Mesenchymal stem cell (in vitro differentiated cells and primary cell): ENCODE measurements at regions not wholly inside any gene's neighbourhood (a gene's known extent, or its start where the extent isn't known, plus 50 kb on each side); places are given as distances from the start of the nearest gene placed in this dataset.
A peak's percentile ranks its signal among the peaks of the same experiment; 100 is the strongest.
"Not testable (repeated sequence)": the region's sequence is repeated elsewhere in the genome, so short reads cannot be mapped to it uniquely, and the experiment has no call there.

Experiments used
- DNase-seq: peaks from one replicate; pipeline ENCODE4 v3.0.0-alpha.2; 2013
- H2AFZ ChIP-seq: one replicate; pipeline ENCODE4 v1.6.1; 2013; ENCODE audit warnings: low read depth, mild to moderate bottlenecking, control low read depth, inconsistent platforms, low read length, moderate library complexity
- H2AK5ac ChIP-seq: 2 replicates; pipeline ENCODE4 v1.6.1; 2013; ENCODE audit warnings: low read length, moderate library complexity, mild to moderate bottlenecking, inconsistent platforms; ENCODE audit not compliant: severe bottlenecking
- H2BK120ac ChIP-seq: one replicate; pipeline ENCODE4 v1.6.1; 2013; ENCODE audit warnings: low read depth, mild to moderate bottlenecking, inconsistent platforms, low read length, moderate library complexity
- H2BK12ac ChIP-seq, 2 experiments: one replicate each; pipeline ENCODE4 v1.6.1; 2013; ENCODE audit warnings: inconsistent platforms in 2 of 2, low read length in 2 of 2, mild to moderate bottlenecking in 2 of 2, moderate library complexity in 2 of 2, control low read depth in 1 of 2
- H2BK15ac ChIP-seq: one replicate; pipeline ENCODE4 v1.6.1; 2013; ENCODE audit warnings: mild to moderate bottlenecking, low read depth, inconsistent platforms; ENCODE audit not compliant: poor library complexity, severe bottlenecking
- H2BK5ac ChIP-seq: 2 replicates; pipeline ENCODE4 v1.6.1; 2013; ENCODE audit warnings: low read depth, mild to moderate bottlenecking, low read length, control low read depth, inconsistent platforms; ENCODE audit not compliant: poor library complexity, severe bottlenecking
- H3K14ac ChIP-seq, 2 experiments: one replicate each; pipeline ENCODE4 v1.6.1; 2013; ENCODE audit warnings: inconsistent platforms in 2 of 2, low read length in 2 of 2, control low read depth in 1 of 2, mild to moderate bottlenecking in 1 of 2, moderate library complexity in 1 of 2
- H3K18ac ChIP-seq, 2 experiments: one replicate each; pipeline ENCODE4 v1.6.1; 2013; ENCODE audit warnings: inconsistent platforms in 2 of 2, low read length in 2 of 2, control low read depth in 1 of 2, low read depth in 1 of 2, mild to moderate bottlenecking in 1 of 2
- H3K23ac ChIP-seq, 2 experiments: one replicate each; pipeline ENCODE4 v1.6.1; 2013; ENCODE audit warnings: inconsistent platforms in 2 of 2, low read length in 2 of 2, mild to moderate bottlenecking in 2 of 2, moderate library complexity in 2 of 2, control low read depth in 1 of 2
- H3K27ac ChIP-seq: 2 replicates; pipeline ENCODE4 v1.5.1; 2013; ENCODE audit warnings: mild to moderate bottlenecking, moderate library complexity, low read length, control low read depth, inconsistent platforms; ENCODE audit not compliant: poor library complexity, severe bottlenecking
- H3K27me3 ChIP-seq, 2 experiments: 2 replicates each; pipeline versions ENCODE4 v1.6.1 to v1.7.0; 2013; ENCODE audit warnings: low read length in 2 of 2, mild to moderate bottlenecking in 2 of 2, moderate library complexity in 2 of 2, control low read depth in 1 of 2, inconsistent platforms in 1 of 2; ENCODE audit not compliant: control insufficient read depth in 1 of 2, insufficient read depth in 1 of 2
- H3K36me3 ChIP-seq, 2 experiments: 2 replicates each; pipeline versions ENCODE4 v1.6.1 to v1.7.0; 2013; ENCODE audit warnings: low read length in 2 of 2, control low read depth in 1 of 2, inconsistent platforms in 1 of 2, low read depth in 1 of 2, mild to moderate bottlenecking in 1 of 2; ENCODE audit not compliant: insufficient read depth in 2 of 2, control insufficient read depth in 1 of 2
- H3K4ac ChIP-seq, 2 experiments: one replicate each; pipeline ENCODE4 v1.6.1; 2013; ENCODE audit warnings: inconsistent platforms in 2 of 2, low read length in 2 of 2, mild to moderate bottlenecking in 2 of 2, moderate library complexity in 2 of 2, control low read depth in 1 of 2, low read depth in 1 of 2
- H3K4me1 ChIP-seq: 2 replicates; pipeline ENCODE4 v1.6.1; 2013; ENCODE audit warnings: low read depth, low read length, control low read depth; ENCODE audit not compliant: control insufficient read depth, insufficient read depth
- H3K4me2 ChIP-seq: 2 replicates; pipeline ENCODE4 v1.6.1; 2013; ENCODE audit warnings: low read length, mild to moderate bottlenecking, inconsistent platforms; ENCODE audit not compliant: poor library complexity, severe bottlenecking
- H3K4me3 ChIP-seq, 2 experiments: 2 replicates each; pipeline versions ENCODE4 v1.5.1 to v1.7.0; 2013; ENCODE audit warnings: low read length in 2 of 2, mild to moderate bottlenecking in 2 of 2, control low read depth in 1 of 2, low read depth in 1 of 2; ENCODE audit not compliant: insufficient read depth in 1 of 2
- H3K79me1 ChIP-seq: replicated peaks from 2 replicates; pipeline ENCODE4 v1.6.1; 2013; ENCODE audit warnings: mild to moderate bottlenecking, control low read depth, low read length, inconsistent platforms; ENCODE audit not compliant: poor library complexity, severe bottlenecking
- H3K9ac ChIP-seq: 2 replicates; pipeline ENCODE4 v1.7.0; 2013; ENCODE audit warnings: mild to moderate bottlenecking, low read length, moderate library complexity
- H3K9me3 ChIP-seq: 2 replicates; pipeline ENCODE4 v1.7.0; 2013; ENCODE audit warnings: mild to moderate bottlenecking, low read length; ENCODE audit not compliant: control insufficient read depth
- H4K8ac ChIP-seq: one replicate; pipeline ENCODE4 v1.6.1; 2013; ENCODE audit warnings: inconsistent platforms, mild to moderate bottlenecking, low read length, moderate library complexity
- H4K91ac ChIP-seq: one replicate; pipeline ENCODE4 v1.6.1; 2013; ENCODE audit warnings: mild to moderate bottlenecking, low read length, inconsistent platforms
- WGBS: methylation state at CpG from one replicate; pipeline ENCODE4 v1.1.7; 2013; ENCODE audit warnings: mixed read lengths; 5-methylcytosine and 5-hydroxymethylcytosine counted together

- H2AK5ac ChIP-seq, H3K4me2 ChIP-seq, H3K36me3 ChIP-seq, H3K79me1 ChIP-seq, H3K23ac ChIP-seq, H2BK12ac ChIP-seq, H3K27me3 ChIP-seq, H3K14ac ChIP-seq, H3K27ac ChIP-seq, H2AFZ ChIP-seq, H3K4me1 ChIP-seq, H2BK120ac ChIP-seq, H3K9ac ChIP-seq, H4K8ac ChIP-seq, H3K4ac ChIP-seq, H3K18ac ChIP-seq, H2BK15ac ChIP-seq, H3K4me3 ChIP-seq, H4K91ac ChIP-seq, H3K9me3 ChIP-seq, H2BK5ac ChIP-seq: not testable (repeated sequence)
- 81% methylated on average over 2 of the region's 4 CpGs for WGBS
- peak; percentile 0 for DNase-seq
Measured at GRCh38 chr20:30007496-30007895, 1250.0 kb upstream of the DEFB115 start.
